Activated naive CD4-positive, alpha-beta T cell treated with anti-CD3 and anti-CD28 coated beads, Interleukin-2, amount 50 U/mL, for 72 hours (primary cell): ENCODE measurements at regions not wholly inside any gene's neighbourhood (a gene's known extent, or its start where the extent isn't known, plus 50 kb on each side); places are given as distances from the start of the nearest gene placed in this dataset.

Source experiments
- ATAC-seq, 2 donors: fragments of 150-1000 bp; cut with Tn5 transposase; 2 replicates each; pipeline ENCODE4 v1.10.0; 2021; ENCODE audit warnings: mild to moderate bottlenecking in 2 of 2, moderate library complexity in 2 of 2
- DNase-seq, 2 donors: peaks; one replicate each; pipeline ENCODE4 v3.0.0; 2021 to 2022; ENCODE audit warnings: low spot score in 2 of 2
- H3K27ac Mint-ChIP-seq, 2 donors: one replicate each; pipeline ENCODE4 v1.8.0; 2022; ENCODE audit warnings: mild to moderate bottlenecking in 2 of 2, mixed read lengths in 2 of 2
- H3K36me3 Mint-ChIP-seq, 2 donors: one replicate each; pipeline ENCODE4 v1.8.0; 2022; ENCODE audit warnings: mixed read lengths in 2 of 2
- H3K9me3 Mint-ChIP-seq, 2 donors: one replicate each; pipeline ENCODE4 v1.8.0; 2022; ENCODE audit warnings: mixed read lengths in 2 of 2

- H3K9me3 Mint-ChIP-seq = no peaks in the 10 kb centered on the region
- DNase-seq = no peak
- no peak for ATAC-seq
- no peaks in the 10 kb centered on the region for H3K36me3 Mint-ChIP-seq
- H3K27ac Mint-ChIP-seq = no peak overlapping the region
Measured at GRCh38 chrX:137982472-137983172, 416.7 kb downstream of the ZIC3 start.

- ATAC-seq (no peak), DNase-seq (no peak)
- H3K36me3 Mint-ChIP-seq = no peaks in the 10 kb centered on the region
- H3K9me3 Mint-ChIP-seq = no peaks in the 10 kb centered on the region
- H3K27ac Mint-ChIP-seq = no peak overlapping the region
Measured at GRCh38 chrX:137988470-137988869, 422.5 kb downstream of the ZIC3 start.

- no peaks in the 10 kb centered on the region for H3K36me3 Mint-ChIP-seq
- ATAC-seq (no peak), DNase-seq (no peak)
- no peaks in the 10 kb centered on the region for H3K9me3 Mint-ChIP-seq
- no peak overlapping the region for H3K27ac Mint-ChIP-seq
Measured at GRCh38 chrX:137998619-137999018, 432.7 kb downstream of the ZIC3 start.

GRCh38 chrX:137999071-137999470 lies 433.1 kb downstream of the ZIC3 start:
- no peaks in the 10 kb centered on the region for H3K9me3 Mint-ChIP-seq
- ATAC-seq (no peak), DNase-seq (no peak)
- H3K36me3 Mint-ChIP-seq = no peaks in the 10 kb centered on the region
- H3K27ac Mint-ChIP-seq = no peak overlapping the region

GRCh38 chrX:137999552-137999951 lies 433.6 kb downstream of the ZIC3 start:
- no peak overlapping the region for H3K27ac Mint-ChIP-seq
- no peak for ATAC-seq

GRCh38 chrX:138001226-138001625 lies 435.3 kb downstream of the ZIC3 start:
- ATAC-seq = no peak
- no peaks in the 10 kb centered on the region for H3K36me3 Mint-ChIP-seq
- H3K9me3 Mint-ChIP-seq = no peaks in the 10 kb centered on the region
- H3K27ac Mint-ChIP-seq = no peak overlapping the region
- no peak for DNase-seq

More at GRCh38 chrX:137999552-137999951, 433.6 kb downstream of the ZIC3 start:
- no peaks in the 10 kb centered on the region for H3K36me3 Mint-ChIP-seq
- H3K9me3 Mint-ChIP-seq = no peaks in the 10 kb centered on the region
- no peak for DNase-seq

GRCh38 chrX:138006180-138006579 lies 440.3 kb downstream of the ZIC3 start:
- no peak for DNase-seq
- Mint-ChIP-seq H3K9me3 (no peaks in the 10 kb centered on the region), H3K36me3 (no peaks in the 10 kb centered on the region), H3K27ac (no peak overlapping the region)
- no peak for ATAC-seq

- DNase-seq = no peak
- no peaks in the 10 kb centered on the region for H3K36me3 Mint-ChIP-seq
- H3K27ac Mint-ChIP-seq = no peak overlapping the region
- no peaks in the 10 kb centered on the region for H3K9me3 Mint-ChIP-seq
- ATAC-seq = no peak
Measured at GRCh38 chrX:138008281-138008680, 442.4 kb downstream of the ZIC3 start.

GRCh38 chrX:138011468-138011867 lies 445.5 kb downstream of the ZIC3 start:
- ATAC-seq (no peak), DNase-seq (no peak)
- Mint-ChIP-seq H3K27ac (no peak overlapping the region), H3K36me3 (no peaks in the 10 kb centered on the region), H3K9me3 (no peaks in the 10 kb centered on the region)

GRCh38 chrX:138014577-138014976 lies 448.6 kb downstream of the ZIC3 start:
- Mint-ChIP-seq H3K27ac (no peak overlapping the region), H3K9me3 (no peaks in the 10 kb centered on the region), H3K36me3 (no peaks in the 10 kb centered on the region)
- ATAC-seq (no peak), DNase-seq (no peak)

GRCh38 chrX:138018145-138018799 lies 452.3 kb downstream of the ZIC3 start:
- DNase-seq (no peak), ATAC-seq (no peak)
- Mint-ChIP-seq H3K9me3 (no peaks in the 10 kb centered on the region), H3K27ac (no peak overlapping the region), H3K36me3 (no peaks in the 10 kb centered on the region)

- H3K9me3 Mint-ChIP-seq = no peaks in the 10 kb centered on the region
- no peak overlapping the region for H3K27ac Mint-ChIP-seq
- ATAC-seq (no peak), DNase-seq (no peak)
- H3K36me3 Mint-ChIP-seq = no peaks in the 10 kb centered on the region
Measured at GRCh38 chrX:138020941-138021340, 455.0 kb downstream of the ZIC3 start.

GRCh38 chrX:138026211-138026610 lies 460.3 kb downstream of the ZIC3 start:
- no peaks in the 10 kb centered on the region for H3K9me3 Mint-ChIP-seq
- DNase-seq = no peak

GRCh38 chrX:138031715-138032114 lies 465.8 kb downstream of the ZIC3 start:
- no peak for DNase-seq
- Mint-ChIP-seq H3K36me3 (no peaks in the 10 kb centered on the region), H3K27ac (no peak overlapping the region), H3K9me3 (no peaks in the 10 kb centered on the region)
- no peak for ATAC-seq

More at GRCh38 chrX:138026211-138026610, 460.3 kb downstream of the ZIC3 start:
- ATAC-seq = no peak
- Mint-ChIP-seq H3K36me3 (no peaks in the 10 kb centered on the region), H3K27ac (no peak overlapping the region)

GRCh38 chrX:138034136-138034535 lies 468.2 kb downstream of the ZIC3 start:
- Mint-ChIP-seq H3K27ac (no peak overlapping the region), H3K36me3 (no peaks in the 10 kb centered on the region), H3K9me3 (peaks cover 0 to 3% of the 10 kb centered on the region in 2 donors)
- ATAC-seq (no peak), DNase-seq (no peak)

- ATAC-seq = no peak
- Mint-ChIP-seq H3K36me3 (peaks cover 8 to 9% of the 10 kb centered on the region in 2 donors), H3K9me3 (peaks cover 0 to 7% of the 10 kb centered on the region in 2 donors), H3K27ac (no peak overlapping the region)
- DNase-seq = no peak
Measured at GRCh38 chrX:138037548-138037947, 471.6 kb downstream of the ZIC3 start.

- no peak for ATAC-seq
- no peak overlapping the region for H3K27ac Mint-ChIP-seq
- H3K36me3 Mint-ChIP-seq = no peaks in the 10 kb centered on the region
- H3K9me3 Mint-ChIP-seq = no peaks in the 10 kb centered on the region
- no peak for DNase-seq
Measured at GRCh38 chrX:138057883-138058282, 492.0 kb downstream of the ZIC3 start.

GRCh38 chrX:138058931-138059330 lies 493.0 kb downstream of the ZIC3 start:
- Mint-ChIP-seq H3K36me3 (no peaks in the 10 kb centered on the region), H3K27ac (no peak overlapping the region), H3K9me3 (no peaks in the 10 kb centered on the region)
- ATAC-seq (no peak), DNase-seq (no peak)
